GM12878 (cell line): ENCODE measurements at regions not wholly inside any gene's neighbourhood (a gene's known extent, or its start where the extent isn't known, plus 50 kb on each side); places are given as distances from the start of the nearest gene placed in this dataset.
"Not testable (repeated sequence)": the region's sequence is repeated elsewhere in the genome, so short reads cannot be mapped to it uniquely, and the experiment has no call there.

Experiments used
- ATAC-seq: fragments of 200-7000 bp; cut with Tn5 transposase; 3 replicates; pipeline ENCODE4 v1.9.1; 2020; ENCODE audit warnings: mild to moderate bottlenecking, moderate library complexity
- BruUV-seq: library from RNA; stranded (reverse); fragments of 400-500 nt; replicated peaks from 2 replicates; lab custom pipeline; 2021; lab: Mats Ljungman, UMichigan
- CTCF ChIA-PET: fragments of 300-600 bp; sonication (Branson Sonifier 250); formaldehyde crosslinking; extraction: SDS; loops from one replicate; lab custom pipeline; 2021; ENCODE audit warnings: inconsistent platforms; lab: Yijun Ruan, JAX
- POLR2A ChIA-PET: fragments of 350-600 bp; formaldehyde crosslinking; extraction: SDS; loops from one replicate; lab custom pipeline; 2021; ENCODE audit warnings: inconsistent platforms; lab: Charles Lee
- RAD21 ChIA-PET: fragments of 300-600 bp; sonication (Branson Sonifier 250); formaldehyde crosslinking; loops from one replicate; lab custom pipeline; 2023; ENCODE audit warnings: antibody characterized with exemption; ENCODE audit not compliant: unreplicated experiment; lab: Charles Lee
- SMC1A ChIA-PET: fragments of 300-600 bp; sonication (Branson Sonifier 250); formaldehyde crosslinking; loops from one replicate; lab custom pipeline; 2023; ENCODE audit not compliant: unreplicated experiment, uncharacterized antibody; lab: Charles Lee
- DNase-seq: peaks from one replicate; pipeline ENCODE4 v3.0.0-alpha.2; 2011; ENCODE audit warnings: low read depth, low spot score
- FAIRE-seq: peaks from 3 replicates; lab custom pipeline; 2011; peaks lifted over from hg19 to GRCh38; lab: Jason Lieb, UNC
- H2AFZ ChIP-seq: 2 replicates; pipeline ENCODE4 v1.6.0; 2011; ENCODE audit warnings: low read depth, low read length, control low read depth; ENCODE audit not compliant: control insufficient read depth
- H3K27ac ChIP-seq: 2 replicates; pipeline ENCODE4 v1.5.1; 2011; ENCODE audit warnings: control low read depth; ENCODE audit not compliant: control insufficient read depth, insufficient read depth
- H3K27me3 ChIP-seq, 2 experiments: replicated peaks in 1 of 2; 2 replicates each; pipeline versions ENCODE4 v1.6.0 to v1.6.1; 2011; ENCODE audit warnings: low read length in 1 of 2; ENCODE audit not compliant: control insufficient read depth in 2 of 2, insufficient read depth in 2 of 2
- H3K36me3 ChIP-seq, 2 experiments: 2 replicates each; pipeline ENCODE4 v1.5.1; 2011; ENCODE audit warnings: low read length in 1 of 2; ENCODE audit not compliant: control insufficient read depth in 2 of 2, insufficient read depth in 2 of 2
- H3K4me1 ChIP-seq: 2 replicates; pipeline ENCODE4 v1.6.1; 2011; ENCODE audit warnings: mild to moderate bottlenecking, low read length, moderate library complexity, mixed read lengths; ENCODE audit not compliant: control insufficient read depth, insufficient read depth
- H3K4me2 ChIP-seq: 2 replicates; pipeline ENCODE4 v1.6.0; 2011; ENCODE audit warnings: control low read depth; ENCODE audit not compliant: control insufficient read depth, insufficient read depth
- H3K4me3 ChIP-seq: fragments of 200-600 bp; sonication (generic); 2 replicates; pipeline ENCODE4 v1.5.1; 2016
- H3K79me2 ChIP-seq: 2 replicates; pipeline ENCODE4 v1.6.0; 2011; ENCODE audit warnings: low read length; ENCODE audit not compliant: control insufficient read depth, insufficient read depth
- H3K9ac ChIP-seq: 2 replicates; pipeline ENCODE4 v1.8.0; 2011; ENCODE audit warnings: low read length, control low read depth, mixed read lengths; ENCODE audit not compliant: control insufficient read depth, insufficient read depth
- H3K9me3 ChIP-seq: replicated peaks from 3 replicates; pipeline ENCODE4 v1.5.1; 2011; ENCODE audit warnings: mild to moderate bottlenecking, low read length; ENCODE audit not compliant: control insufficient read depth, insufficient read depth
- H4K20me1 ChIP-seq: 2 replicates; pipeline ENCODE4 v1.6.0; 2011; ENCODE audit not compliant: control insufficient read depth, insufficient read depth
- BACH1 ChIP-seq: fragments of 450-650 bp; IDR thresholded peaks from 2 replicates; pipeline ENCODE4 v1.6.1; 2017; ENCODE audit warnings: mild to moderate bottlenecking, borderline replicate concordance
- BHLHE40 ChIP-seq, 2 experiments: fragments of 450-650 bp in 1 of 2; IDR thresholded peaks; 2 replicates each; pipeline ENCODE4 v1.6.1; 2011 to 2017; ENCODE audit warnings: low read depth in 2 of 2, borderline replicate concordance in 1 of 2, improper control_type of control experiment in 1 of 2, low read length in 1 of 2, mild to moderate bottlenecking in 1 of 2
- CBFB ChIP-seq: IDR thresholded peaks from 2 replicates; pipeline ENCODE4 v1.6.1; 2016; ENCODE audit warnings: antibody characterized with exemption, low read depth
- CHD2 ChIP-seq: IDR thresholded peaks from 2 replicates; pipeline ENCODE4 v1.6.1; 2011; ENCODE audit warnings: low read depth, low read length, improper control_type of control experiment, borderline replicate concordance
- FOXK2 ChIP-seq: fragments of 450-650 bp; IDR thresholded peaks from 2 replicates; pipeline ENCODE4 v1.6.1; 2017; ENCODE audit warnings: mild to moderate bottlenecking, moderate library complexity
- HSF1 ChIP-seq: fragments of 150-350 bp; IDR thresholded peaks from 2 replicates; pipeline ENCODE4 v1.6.1; 2014; ENCODE audit warnings: mild to moderate bottlenecking, low read depth, low read length
- MAX ChIP-seq: IDR thresholded peaks from 2 replicates; pipeline ENCODE4 v1.6.1; 2012; ENCODE audit warnings: low read depth, low read length, improper control_type of control experiment
- NR2F1 ChIP-seq: fragments of 450-650 bp; conservative IDR thresholded peaks from 2 replicates; pipeline ENCODE4 v1.6.1; 2017; ENCODE audit warnings: mild to moderate bottlenecking
- RELA ChIP-seq: fragments of 450-650 bp; IDR thresholded peaks from 2 replicates; pipeline ENCODE4 v1.8.0; 2014; ENCODE audit warnings: borderline replicate concordance; ENCODE audit not compliant: partially characterized antibody
- RUNX3 ChIP-seq: IDR thresholded peaks from 2 replicates; pipeline ENCODE4 v1.6.1; 2012; ENCODE audit warnings: low read length, inconsistent platforms
- SREBF1 ChIP-seq: IDR thresholded peaks from 2 replicates; pipeline ENCODE4 v1.6.1; 2012; ENCODE audit warnings: mild to moderate bottlenecking, low read length
- TCF3 ChIP-seq: IDR thresholded peaks from 2 replicates; pipeline ENCODE4 v1.6.1; 2012; ENCODE audit warnings: low read depth, mild to moderate bottlenecking, low read length, borderline replicate concordance; ENCODE audit not compliant: insufficient read depth
- YBX1 ChIP-seq: fragments of 450-650 bp; IDR thresholded peaks from 2 replicates; pipeline ENCODE4 v1.6.1; 2016; ENCODE audit warnings: antibody characterized with exemption
- ZNF24 ChIP-seq: fragments of 450-650 bp; IDR thresholded peaks from 2 replicates; pipeline ENCODE4 v1.6.1; 2017; ENCODE audit warnings: antibody characterized with exemption, mild to moderate bottlenecking
- WGBS: methylation state at CpG from one replicate; pipeline ENCODE4 v1.1.6; 2016; ENCODE audit warnings: low lambda C conversion rate; ENCODE audit not compliant: insufficient replicate concordance, insufficient coverage; ENCODE audit errors: missing lambda C conversion rate; 5-methylcytosine and 5-hydroxymethylcytosine counted together
- in situ Hi-C: fragments of 300-500 bp; cut with MboI; formaldehyde crosslinking; loops from 9 replicates; pipeline ENCODE4 v1.14.3; 2018; ENCODE audit warnings: mixed read lengths
- intact Hi-C: fragments of 100-400 bp; cut with micrococcal nuclease; formaldehyde crosslinking; loops from one replicate; pipeline ENCODE4 v1.14.2; 2022; ENCODE audit not compliant: unreplicated experiment
- TF ChIP-seq, protein P1 (sequence below): fragments of 450-650 bp; IDR thresholded peaks from 2 replicates; pipeline ENCODE4 v1.6.1; 2016; ENCODE audit warnings: mild to moderate bottlenecking

GRCh38 chr14:55796513-55796912, 216.5 kb downstream of the KTN1 start:
- CTCF ChIA-PET = not testable (repeated sequence)
- WGBS = 33% methylated on average over 3 of the region's 3 CpGs

GRCh38 chr14:55798406-55798805, 218.4 kb downstream of the KTN1 start:
- no peaks in the 10 kb centered on the region for H3K27me3 ChIP-seq
- RAD21 ChIA-PET = no interaction called here
- ATAC-seq = no peak
- POLR2A ChIA-PET = no interaction called here
- no peak overlapping the region for H3K9ac ChIP-seq
- no peaks in the 10 kb centered on the region for H3K79me2 ChIP-seq
- no peaks in the 10 kb centered on the region for H3K9me3 ChIP-seq
- H4K20me1 ChIP-seq = no peaks in the 10 kb centered on the region
- H3K4me2 ChIP-seq = no peak overlapping the region
- no peaks in the 10 kb centered on the region for H3K4me1 ChIP-seq
- intact Hi-C loops (no loop called here), in situ Hi-C loops (no loop called here)
- no peak for FAIRE-seq
- CTCF ChIA-PET = no interaction called here
- H3K27ac ChIP-seq = no peak overlapping the region
- no TSS peak for BruUV-seq
- DNase-seq = no peak
- no peak overlapping the region for H3K4me3 ChIP-seq
- WGBS = 65% methylated on average over 3 of the region's 3 CpGs
- H2AFZ ChIP-seq = no peak overlapping the region
- SMC1A ChIA-PET = interaction anchor here (0.6 kb wide), 1 partner anchor 24 kb away, joined by 3 read pairs; no protein-coding TSS in a partner anchor
- H3K36me3 ChIP-seq = no peaks in the 10 kb centered on the region
- no peak for TF ChIP-seq BACH1
- TF ChIP-seq RELA = no peak
- no peak for TF ChIP-seq CBFB
- TF ChIP-seq HSF1 = no peak
- no peak for TF ChIP-seq CHD2
- TF ChIP-seq TCF3 = no peak
- no peak for TF ChIP-seq SREBF1
- TF ChIP-seq YBX1 = no peak
- TF ChIP-seq NR2F1 = no peak
- no peak for TF ChIP-seq ZNF24
- TF ChIP-seq MAX = no peak
- no peak for TF ChIP-seq FOXK2
- TF ChIP-seq, protein P1, sequence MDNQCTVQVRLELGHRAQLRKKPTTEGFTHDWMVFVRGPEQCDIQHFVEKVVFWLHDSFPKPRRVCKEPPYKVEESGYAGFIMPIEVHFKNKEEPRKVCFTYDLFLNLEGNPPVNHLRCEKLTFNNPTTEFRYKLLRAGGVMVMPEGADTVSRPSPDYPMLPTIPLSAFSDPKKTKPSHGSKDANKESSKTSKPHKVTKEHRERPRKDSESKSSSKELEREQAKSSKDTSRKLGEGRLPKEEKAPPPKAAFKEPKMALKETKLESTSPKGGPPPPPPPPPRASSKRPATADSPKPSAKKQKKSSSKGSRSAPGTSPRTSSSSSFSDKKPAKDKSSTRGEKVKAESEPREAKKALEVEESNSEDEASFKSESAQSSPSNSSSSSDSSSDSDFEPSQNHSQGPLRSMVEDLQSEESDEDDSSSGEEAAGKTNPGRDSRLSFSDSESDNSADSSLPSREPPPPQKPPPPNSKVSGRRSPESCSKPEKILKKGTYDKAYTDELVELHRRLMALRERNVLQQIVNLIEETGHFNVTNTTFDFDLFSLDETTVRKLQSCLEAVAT = no peak
- no peak for TF ChIP-seq RUNX3
- TF ChIP-seq BHLHE40 (IDR thresholded peaks at IDR 0.05; ENCODE audit: borderline replicate concordance in 1 of 2, low read depth in 2 of 2, low read length in 1 of 2) = no peak

More at GRCh38 chr14:55796513-55796912, 216.5 kb downstream of the KTN1 start:
- H3K9ac ChIP-seq, ATAC-seq, H3K36me3 ChIP-seq, H3K4me3 ChIP-seq, BruUV-seq, DNase-seq, H3K9me3 ChIP-seq, H4K20me1 ChIP-seq, H3K4me2 ChIP-seq, intact Hi-C loops, H2AFZ ChIP-seq, H3K4me1 ChIP-seq, in situ Hi-C loops, FAIRE-seq, H3K27ac ChIP-seq, H3K79me2 ChIP-seq, RAD21 ChIA-PET, H3K27me3 ChIP-seq, SMC1A ChIA-PET: not testable (repeated sequence)
- POLR2A ChIA-PET = interaction anchor here (0.6 kb wide), 1 partner anchor 475 kb away, joined by 3 read pairs; no protein-coding TSS in a partner anchor
